MM.1S (cell line): ENCODE measurements at regions not wholly inside any gene's neighbourhood (a gene's known extent, or its start where the extent isn't known, plus 50 kb on each side); places are given as distances from the start of the nearest gene placed in this dataset.

Source experiments
- EZH2 ChIP-seq: fragments of 300-600 bp; sonication (generic); optimal IDR thresholded peaks from 2 replicates; pipeline ENCODE3; 2017; ENCODE audit warnings: low read depth, mild to moderate bottlenecking, antibody characterized with exemption, low read length, mixed read lengths
- EZH2phosphoT487 ChIP-seq: fragments of 300-600 bp; sonication (generic); IDR thresholded peaks from 2 replicates; pipeline ENCODE4 v1.6.1; 2018; ENCODE audit warnings: antibody characterized with exemption, low read length
- TF ChIP-seq, protein P1 (sequence below): fragments of 300-600 bp; sonication (generic); IDR thresholded peaks from 2 replicates; pipeline ENCODE4 v1.5.1; 2016; ENCODE audit warnings: antibody characterized with exemption, low read length, mixed read lengths

- TF ChIP-seq, protein P1, sequence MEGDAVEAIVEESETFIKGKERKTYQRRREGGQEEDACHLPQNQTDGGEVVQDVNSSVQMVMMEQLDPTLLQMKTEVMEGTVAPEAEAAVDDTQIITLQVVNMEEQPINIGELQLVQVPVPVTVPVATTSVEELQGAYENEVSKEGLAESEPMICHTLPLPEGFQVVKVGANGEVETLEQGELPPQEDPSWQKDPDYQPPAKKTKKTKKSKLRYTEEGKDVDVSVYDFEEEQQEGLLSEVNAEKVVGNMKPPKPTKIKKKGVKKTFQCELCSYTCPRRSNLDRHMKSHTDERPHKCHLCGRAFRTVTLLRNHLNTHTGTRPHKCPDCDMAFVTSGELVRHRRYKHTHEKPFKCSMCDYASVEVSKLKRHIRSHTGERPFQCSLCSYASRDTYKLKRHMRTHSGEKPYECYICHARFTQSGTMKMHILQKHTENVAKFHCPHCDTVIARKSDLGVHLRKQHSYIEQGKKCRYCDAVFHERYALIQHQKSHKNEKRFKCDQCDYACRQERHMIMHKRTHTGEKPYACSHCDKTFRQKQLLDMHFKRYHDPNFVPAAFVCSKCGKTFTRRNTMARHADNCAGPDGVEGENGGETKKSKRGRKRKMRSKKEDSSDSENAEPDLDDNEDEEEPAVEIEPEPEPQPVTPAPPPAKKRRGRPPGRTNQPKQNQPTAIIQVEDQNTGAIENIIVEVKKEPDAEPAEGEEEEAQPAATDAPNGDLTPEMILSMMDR, result no peak
- no peak for TF ChIP-seq EZH2
- no peak for TF ChIP-seq EZH2phosphoT487
Measured at GRCh38 chr4:148649652-148650331, 207.6 kb upstream of the NR3C2 start.
